Rectal smooth muscle tissue (tissue), 1 donor: ENCODE measurements at regions not wholly inside any gene's neighbourhood (a gene's known extent, or its start where the extent isn't known, plus 50 kb on each side); places are given as distances from the start of the nearest gene placed in this dataset.

ENCODE experiments used
- H3K27ac ChIP-seq: one replicate; pipeline ENCODE4 v1.7.0; 2013; ENCODE audit warnings: low read depth, low read length, inconsistent platforms
- H3K27me3 ChIP-seq: one replicate; pipeline ENCODE4 v1.7.0; 2013; ENCODE audit warnings: low read length; ENCODE audit not compliant: control insufficient read depth, insufficient read depth
- H3K36me3 ChIP-seq: one replicate; pipeline ENCODE4 v1.7.0; 2013; ENCODE audit warnings: low read length; ENCODE audit not compliant: control insufficient read depth, insufficient read depth
- H3K4me1 ChIP-seq: one replicate; pipeline ENCODE4 v1.7.0; 2013; ENCODE audit warnings: low read length; ENCODE audit not compliant: control insufficient read depth, insufficient read depth
- H3K4me3 ChIP-seq: one replicate; pipeline ENCODE4 v1.7.0; 2013; ENCODE audit warnings: low read length
- H3K9ac ChIP-seq: one replicate; pipeline ENCODE4 v1.7.0; 2013; ENCODE audit warnings: low read length

DNA sequence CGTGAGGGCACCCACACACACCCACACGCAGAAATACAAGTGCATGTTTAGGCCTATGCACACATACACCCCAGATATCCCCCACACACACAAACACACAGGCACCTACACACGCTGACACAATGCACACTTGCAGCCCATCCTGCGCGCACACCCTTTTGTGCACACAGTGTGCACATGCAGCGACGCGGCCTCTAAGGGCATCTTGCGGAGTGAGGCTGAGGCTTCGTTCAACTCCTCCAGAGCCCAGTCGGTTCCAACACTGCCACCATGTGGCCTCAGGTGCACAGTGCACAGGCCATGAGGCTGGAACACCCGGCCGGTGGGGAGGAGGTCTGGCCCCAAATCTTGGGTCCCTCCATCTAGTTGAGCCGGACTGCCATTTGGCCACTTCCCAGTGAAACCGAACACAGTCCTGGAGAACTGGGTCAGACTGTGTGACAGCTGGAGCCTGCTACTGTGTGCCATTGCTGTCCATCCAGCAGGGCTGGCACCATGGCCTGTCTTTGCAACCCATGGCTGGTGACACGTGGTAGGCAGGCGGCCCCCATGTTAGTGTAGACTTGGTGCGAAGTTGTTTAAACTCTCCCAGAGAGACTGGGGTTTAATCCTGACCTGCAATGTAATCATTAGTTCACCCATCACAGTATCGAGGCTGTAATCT lies 97.7 kb upstream of the MVB12B start:
- no peak overlapping the region for H3K4me3 ChIP-seq
- no peak overlapping the region for H3K27ac ChIP-seq
- H3K9ac ChIP-seq: no peak overlapping the region
- no peaks in the 10 kb centered on the region for H3K36me3 ChIP-seq
- H3K27me3 ChIP-seq: peaks cover 4% of the 10 kb centered on the region
- H3K4me1 ChIP-seq: no peaks in the 10 kb centered on the region

- no peaks in the 10 kb centered on the region for H3K4me1 ChIP-seq
- no peak overlapping the region for H3K27ac ChIP-seq
- no peaks in the 10 kb centered on the region for H3K36me3 ChIP-seq
- no peak overlapping the region for H3K9ac ChIP-seq
- peaks cover 4% of the 10 kb centered on the region for H3K27me3 ChIP-seq
- H3K4me3 ChIP-seq: no peak overlapping the region
These were observed 97.1 kb upstream of the MVB12B start for GRCh38 chr9:126229501-126229900.

DNA sequence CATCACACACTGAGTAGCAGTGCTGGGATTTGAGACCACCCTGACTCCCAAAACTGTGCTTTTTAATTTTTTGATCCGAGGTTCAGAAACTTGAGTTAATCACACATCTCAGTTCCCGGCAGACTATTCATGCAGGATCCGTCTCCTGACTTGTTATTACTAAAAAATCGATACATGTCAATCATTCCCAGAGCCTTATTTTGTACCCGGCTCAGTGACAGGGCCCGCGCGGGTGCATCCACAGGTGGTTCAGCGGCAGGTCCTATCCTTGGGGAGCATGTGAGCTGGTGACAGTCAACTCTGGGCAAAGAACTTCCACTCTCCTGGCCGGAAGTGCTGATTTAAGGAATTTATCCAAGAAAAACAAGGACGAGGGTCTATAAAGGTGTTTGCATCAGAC lies 95.9 kb upstream of the MVB12B start:
- Histone ChIP-seq H3K4me1 (no peaks in the 10 kb centered on the region), H3K27ac (no peak overlapping the region), H3K27me3 (peaks cover 2% of the 10 kb centered on the region), H3K4me3 (no peak overlapping the region), H3K9ac (no peak overlapping the region), H3K36me3 (no peaks in the 10 kb centered on the region)

- H3K9ac ChIP-seq: no peak overlapping the region
- no peaks in the 10 kb centered on the region for H3K27me3 ChIP-seq
- no peaks in the 10 kb centered on the region for H3K4me1 ChIP-seq
- no peak overlapping the region for H3K27ac ChIP-seq
- H3K36me3 ChIP-seq: no peaks in the 10 kb centered on the region
- no peak overlapping the region for H3K4me3 ChIP-seq
These were observed 94.2 kb upstream of the MVB12B start for GRCh38 chr9:126232461-126232860.

DNA sequence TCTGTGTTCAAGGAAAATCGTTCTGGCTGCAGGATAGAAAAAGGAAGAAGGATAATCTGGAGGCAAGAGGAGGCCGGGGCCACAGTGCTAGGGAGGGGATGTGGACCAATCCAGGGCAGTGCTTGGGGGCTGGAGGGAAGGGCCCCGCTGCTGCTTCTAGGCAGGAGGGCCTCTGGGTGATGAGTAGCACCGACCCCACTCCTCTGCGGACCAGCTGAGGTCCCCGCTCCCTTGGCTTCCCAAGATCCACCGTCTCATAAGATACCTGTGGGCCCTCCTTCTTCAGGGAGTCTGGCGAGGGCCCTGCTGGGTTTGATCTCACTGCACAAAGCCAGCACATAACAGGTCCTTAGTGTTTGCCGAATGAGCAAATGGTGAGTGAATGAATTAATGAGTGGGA lies 93.5 kb upstream of the MVB12B start:
- Histone ChIP-seq H3K27me3 (no peaks in the 10 kb centered on the region), H3K4me3 (no peak overlapping the region), H3K4me1 (no peaks in the 10 kb centered on the region), H3K36me3 (no peaks in the 10 kb centered on the region), H3K9ac (no peak overlapping the region), H3K27ac (no peak overlapping the region)

DNA sequence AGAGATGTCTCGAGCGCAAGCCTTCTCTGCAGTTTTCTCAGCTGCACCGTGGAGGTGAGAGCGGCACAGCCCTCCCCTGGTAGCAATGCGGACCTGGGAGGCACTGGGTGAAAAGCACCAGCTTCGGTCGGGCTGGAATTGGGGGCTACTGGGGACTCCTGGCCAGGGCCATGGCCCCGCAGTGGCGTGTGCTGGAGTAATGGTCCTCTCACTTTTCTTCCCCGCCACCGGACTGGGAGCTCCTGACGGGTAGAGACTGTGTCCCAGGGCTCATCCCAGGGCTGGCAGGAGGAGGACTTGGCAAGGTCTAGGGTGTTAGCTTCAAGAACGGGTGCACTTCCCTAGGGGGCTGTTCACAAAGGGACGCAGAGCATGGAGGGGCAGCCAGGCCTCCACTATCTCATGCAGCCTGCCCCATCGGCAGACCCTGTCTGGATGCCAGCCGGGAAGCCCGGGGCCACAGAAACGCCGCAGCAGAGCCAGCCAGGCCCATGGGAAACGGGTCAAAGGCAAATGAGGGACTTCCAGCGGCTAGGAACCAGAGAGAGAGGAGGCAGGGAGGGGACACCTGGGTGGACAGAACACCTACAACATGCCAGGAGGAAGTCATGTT lies 92.6 kb upstream of the MVB12B start:
- no peaks in the 10 kb centered on the region for H3K27me3 ChIP-seq
- no peaks in the 10 kb centered on the region for H3K4me1 ChIP-seq
- H3K27ac ChIP-seq: no peak overlapping the region
- H3K9ac ChIP-seq: no peak overlapping the region
- no peak overlapping the region for H3K4me3 ChIP-seq
- no peaks in the 10 kb centered on the region for H3K36me3 ChIP-seq

GRCh38 chr9:126234681-126235335 lies 91.8 kb upstream of the MVB12B start:
- Histone ChIP-seq H3K4me1 (no peaks in the 10 kb centered on the region), H3K4me3 (no peak overlapping the region), H3K9ac (no peak overlapping the region)

GRCh38 chr9:126235336-126236243 lies 91.0 kb upstream of the MVB12B start:
- Histone ChIP-seq H3K9ac (no peak overlapping the region), H3K27me3 (no peaks in the 10 kb centered on the region), H3K27ac (no peak overlapping the region), H3K4me3 (no peak overlapping the region), H3K4me1 (no peaks in the 10 kb centered on the region), H3K36me3 (no peaks in the 10 kb centered on the region)

More at GRCh38 chr9:126234681-126235335, 91.8 kb upstream of the MVB12B start:
- Histone ChIP-seq H3K27ac (no peak overlapping the region), H3K27me3 (no peaks in the 10 kb centered on the region), H3K36me3 (no peaks in the 10 kb centered on the region)

DNA sequence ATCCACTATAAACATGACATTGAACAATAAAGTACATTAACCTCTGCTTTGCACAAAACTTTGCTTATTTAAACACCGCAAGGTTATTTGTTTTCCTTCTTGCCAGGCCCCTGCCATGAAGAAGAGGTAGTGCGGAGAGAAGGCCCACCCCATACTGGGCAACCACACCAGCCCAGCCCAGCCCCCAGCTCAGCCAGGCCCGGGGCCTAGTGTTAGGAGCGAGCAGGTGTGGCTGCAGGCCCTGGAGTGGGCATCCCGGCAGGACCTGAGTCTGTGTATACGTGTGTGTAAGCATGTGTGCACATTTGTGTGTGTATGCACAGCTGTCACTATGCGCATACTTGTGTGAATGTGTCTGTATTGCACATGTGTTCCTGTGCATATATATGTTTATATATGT lies 90.4 kb upstream of the MVB12B start:
- Histone ChIP-seq H3K27me3 (no peaks in the 10 kb centered on the region), H3K36me3 (no peaks in the 10 kb centered on the region), H3K27ac (no peak overlapping the region), H3K4me1 (no peaks in the 10 kb centered on the region), H3K4me3 (no peak overlapping the region), H3K9ac (no peak overlapping the region)

DNA sequence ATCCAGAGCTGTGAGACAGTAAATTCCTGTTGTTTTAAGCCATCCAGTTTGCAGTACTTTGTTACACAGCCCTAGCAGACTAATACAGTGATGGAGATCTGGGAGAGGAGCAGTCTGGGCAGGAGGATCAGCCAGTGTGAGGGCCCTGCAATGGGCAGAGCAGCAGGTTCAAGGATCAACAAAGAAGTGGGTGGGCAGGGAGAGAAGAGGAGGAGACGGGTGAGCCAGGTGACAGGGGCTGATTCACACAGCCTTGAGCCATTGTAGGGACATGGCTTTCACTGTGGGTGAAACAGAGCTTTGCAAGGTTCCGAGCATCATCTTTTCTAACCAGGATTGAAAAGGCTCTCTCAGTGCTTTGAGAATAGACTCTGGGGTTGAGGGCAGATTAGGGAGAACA lies 88.2 kb upstream of the MVB12B start:
- no peaks in the 10 kb centered on the region for H3K27me3 ChIP-seq
- no peaks in the 10 kb centered on the region for H3K36me3 ChIP-seq
- no peak overlapping the region for H3K9ac ChIP-seq
- H3K27ac ChIP-seq: no peak overlapping the region
- no peak overlapping the region for H3K4me3 ChIP-seq
- H3K4me1 ChIP-seq: no peaks in the 10 kb centered on the region

- no peak overlapping the region for H3K27ac ChIP-seq
These were observed 87.1 kb upstream of the MVB12B start for GRCh38 chr9:126239515-126239914.

DNA sequence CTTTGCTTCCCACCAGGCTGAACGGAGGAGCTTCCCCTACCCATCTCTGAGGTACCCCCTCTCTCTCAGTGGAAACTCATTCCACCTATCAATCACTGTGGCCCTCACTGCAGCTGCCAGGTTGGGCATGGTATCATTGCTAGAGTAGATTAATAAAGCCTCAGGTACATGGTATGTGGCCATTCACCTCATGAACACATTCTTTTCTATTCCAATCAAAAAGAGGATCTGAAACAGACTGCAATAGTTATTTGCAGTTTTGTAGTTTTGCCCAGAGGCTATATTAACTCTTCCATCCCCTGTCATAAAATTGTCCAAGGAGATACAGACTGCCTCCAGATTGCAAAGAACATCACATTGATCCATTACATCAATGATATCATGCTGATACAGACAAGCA lies 85.8 kb upstream of the MVB12B start:
- H3K4me3 ChIP-seq: no peak overlapping the region
- no peak overlapping the region for H3K27ac ChIP-seq
- H3K27me3 ChIP-seq: no peaks in the 10 kb centered on the region
- H3K4me1 ChIP-seq: no peaks in the 10 kb centered on the region
- no peaks in the 10 kb centered on the region for H3K36me3 ChIP-seq
- H3K9ac ChIP-seq: no peak overlapping the region

More at GRCh38 chr9:126239515-126239914, 87.1 kb upstream of the MVB12B start:
- Histone ChIP-seq H3K27me3 (no peaks in the 10 kb centered on the region), H3K4me3 (no peak overlapping the region), H3K9ac (no peak overlapping the region), H3K4me1 (no peaks in the 10 kb centered on the region), H3K36me3 (no peaks in the 10 kb centered on the region)
